HG02981 (cell line): ENCODE measurements at regions not wholly inside any gene's neighbourhood (a gene's known extent, or its start where the extent isn't known, plus 50 kb on each side); places are given as distances from the start of the nearest gene placed in this dataset.
"Not testable (repeated sequence)": the region's sequence is repeated elsewhere in the genome, so short reads cannot be mapped to it uniquely, and the experiment has no call there.

Experiments
- ATAC-seq: cut with Tn5 transposase; IDR thresholded peaks from one replicate; pipeline ENCODE4 v1.9.1; 2021; ENCODE audit warnings: mild to moderate bottlenecking, moderate library complexity; ENCODE audit not compliant: unreplicated experiment

- ATAC-seq, result not testable (repeated sequence)
Measured at GRCh38 chr14:37838778-37839177, 243.3 kb downstream of the TTC6 start.

GRCh38 chr14:37841039-37841438 is 245.6 kb downstream of the TTC6 start:
- not testable (repeated sequence) for ATAC-seq

GRCh38 chr14:37842106-37842505 is 246.7 kb downstream of the TTC6 start:
- no peak for ATAC-seq

- ATAC-seq, result no peak
Measured at GRCh38 chr14:37843954-37844607, 248.7 kb downstream of the TTC6 start.

GRCh38 chr14:37844614-37845013 is 249.2 kb downstream of the TTC6 start:
- no peak for ATAC-seq

- no peak for ATAC-seq
Measured at GRCh38 chr14:37848985-37849621, 253.7 kb downstream of the TTC6 start.

GRCh38 chr14:37851054-37851453 is 255.6 kb downstream of the TTC6 start:
- ATAC-seq, result no peak

GRCh38 chr14:37855871-37856270 is 260.4 kb downstream of the TTC6 start:
- no peak for ATAC-seq

- no peak for ATAC-seq
Measured at GRCh38 chr14:37857774-37858266, 262.4 kb downstream of the TTC6 start.

GRCh38 chr14:37858733-37859132 is 263.3 kb downstream of the TTC6 start:
- no peak for ATAC-seq

GRCh38 chr14:37859177-37859576 is 263.7 kb downstream of the TTC6 start:
- no peak for ATAC-seq

- no peak for ATAC-seq
Measured at GRCh38 chr14:37862263-37862662, 266.8 kb downstream of the TTC6 start.

GRCh38 chr14:37864128-37864527 is 268.7 kb downstream of the TTC6 start:
- no peak for ATAC-seq

GRCh38 chr14:37864861-37865718 is 269.7 kb downstream of the TTC6 start:
- no peak for ATAC-seq

- no peak for ATAC-seq
Measured at GRCh38 chr14:37865719-37866549, 270.5 kb downstream of the TTC6 start.

GRCh38 chr14:37869633-37870032 is 274.2 kb downstream of the TTC6 start:
- ATAC-seq, result no peak

- ATAC-seq, result no peak
Measured at GRCh38 chr14:37870170-37870569, 274.7 kb downstream of the TTC6 start.

GRCh38 chr14:37870632-37871346 is 275.4 kb downstream of the TTC6 start:
- no peak for ATAC-seq

- ATAC-seq, result not testable (repeated sequence)
Measured at GRCh38 chr14:37874065-37874428, 278.6 kb downstream of the TTC6 start.

GRCh38 chr14:37874429-37875109 is 279.1 kb downstream of the TTC6 start:
- peak; percentile 95 for ATAC-seq
